Transverse colon (tissue), 4 donors: ENCODE measurements at regions not wholly inside any gene's neighbourhood (a gene's known extent, or its start where the extent isn't known, plus 50 kb on each side); places are given as distances from the start of the nearest gene placed in this dataset.
"Not testable (repeated sequence)": the region's sequence is repeated elsewhere in the genome, so short reads cannot be mapped to it uniquely, and the experiment has no call there.

Source experiments
- EP300 ChIP-seq: sonication (generic); formaldehyde crosslinking; IDR thresholded peaks from one replicate; pipeline ENCODE4 v1.6.1; 2017; ENCODE audit warnings: antibody characterized with exemption, low read depth
- POLR2A ChIP-seq: fragments of 450-650 bp; IDR thresholded peaks from one replicate; pipeline ENCODE4 v1.6.1; 2016; ENCODE audit warnings: antibody characterized with exemption, mild to moderate bottlenecking, moderate library complexity
- POLR2AphosphoS5 ChIP-seq, 3 donors: sonication (generic); formaldehyde crosslinking; IDR thresholded peaks; one replicate each; pipeline ENCODE4 v1.6.1; 2016; ENCODE audit warnings: antibody characterized with exemption in 3 of 3
- TF ChIP-seq, protein P1 (sequence below), 5 experiments: fragments of 200-600 bp in 3 of 5; fragments of 450-650 bp in 2 of 5; sonication (generic) in 3 of 5; IDR thresholded peaks; 1 replicate in 2 of 5; 2 replicates in 3 of 5; pipeline ENCODE4 v1.5.1; 2016 to 2017; ENCODE audit warnings: antibody characterized with exemption in 5 of 5, inconsistent platforms in 3 of 5, mild to moderate bottlenecking in 2 of 5, moderate library complexity in 1 of 5

DNA sequence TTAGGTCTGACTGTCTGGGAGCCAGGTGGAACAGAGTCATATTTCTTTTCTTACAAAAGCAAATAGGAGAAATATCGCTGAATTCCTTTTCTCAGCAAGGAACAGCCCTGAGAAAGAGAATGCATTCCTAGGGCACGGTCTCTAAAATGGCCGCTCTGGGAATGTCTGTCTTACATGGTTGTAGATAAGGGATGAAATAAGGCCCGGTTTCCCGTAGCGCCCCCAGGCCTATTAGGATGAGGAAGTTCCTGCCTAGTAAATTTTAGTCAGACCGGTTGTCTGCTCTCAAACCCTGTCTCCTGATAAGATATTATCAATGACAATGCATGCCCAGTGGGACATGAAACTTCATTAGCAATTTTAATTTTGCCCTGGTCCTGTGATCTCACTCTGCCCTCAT is 54.0 kb upstream of the SYNDIG1 start:
- TF ChIP-seq, protein P1, sequence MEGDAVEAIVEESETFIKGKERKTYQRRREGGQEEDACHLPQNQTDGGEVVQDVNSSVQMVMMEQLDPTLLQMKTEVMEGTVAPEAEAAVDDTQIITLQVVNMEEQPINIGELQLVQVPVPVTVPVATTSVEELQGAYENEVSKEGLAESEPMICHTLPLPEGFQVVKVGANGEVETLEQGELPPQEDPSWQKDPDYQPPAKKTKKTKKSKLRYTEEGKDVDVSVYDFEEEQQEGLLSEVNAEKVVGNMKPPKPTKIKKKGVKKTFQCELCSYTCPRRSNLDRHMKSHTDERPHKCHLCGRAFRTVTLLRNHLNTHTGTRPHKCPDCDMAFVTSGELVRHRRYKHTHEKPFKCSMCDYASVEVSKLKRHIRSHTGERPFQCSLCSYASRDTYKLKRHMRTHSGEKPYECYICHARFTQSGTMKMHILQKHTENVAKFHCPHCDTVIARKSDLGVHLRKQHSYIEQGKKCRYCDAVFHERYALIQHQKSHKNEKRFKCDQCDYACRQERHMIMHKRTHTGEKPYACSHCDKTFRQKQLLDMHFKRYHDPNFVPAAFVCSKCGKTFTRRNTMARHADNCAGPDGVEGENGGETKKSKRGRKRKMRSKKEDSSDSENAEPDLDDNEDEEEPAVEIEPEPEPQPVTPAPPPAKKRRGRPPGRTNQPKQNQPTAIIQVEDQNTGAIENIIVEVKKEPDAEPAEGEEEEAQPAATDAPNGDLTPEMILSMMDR (IDR thresholded peaks at IDR 0.05), result not testable (repeated sequence)
- TF ChIP-seq POLR2A; POLR2AphosphoS5 (IDR thresholded peaks at IDR 0.05); EP300: not testable (repeated sequence)
